Natural killer cell (primary cell): ENCODE measurements at regions not wholly inside any gene's neighbourhood (a gene's known extent, or its start where the extent isn't known, plus 50 kb on each side); places are given as distances from the start of the nearest gene placed in this dataset.
"Not testable (repeated sequence)": the region's sequence is repeated elsewhere in the genome, so short reads cannot be mapped to it uniquely, and the experiment has no call there.

Experiments
- ATAC-seq, 3 donors: fragments of 150-1000 bp in 2 of 3; fragments of 200-7000 bp in 1 of 3; cut with Tn5 transposase; 1 replicate in 1 of 3; 2 replicates in 2 of 3; pipeline ENCODE4 v1.10.0; 2021; ENCODE audit warnings: mild to moderate bottlenecking in 2 of 3, moderate library complexity in 2 of 3
- DNase-seq, 2 donors: peaks; one replicate each; pipeline versions ENCODE4 v3.0.0 to v3.0.0-alpha.2; 2013 to 2021; ENCODE audit warnings: mixed read lengths in 1 of 2
- H3K27ac ChIP-seq: one replicate; pipeline ENCODE4 v1.5.1; 2013; ENCODE audit warnings: mild to moderate bottlenecking, low read length
- H3K27me3 ChIP-seq: one replicate; pipeline ENCODE4 v1.6.1; 2013; ENCODE audit warnings: low read length; ENCODE audit not compliant: control insufficient read depth, insufficient read depth
- H3K36me3 ChIP-seq: one replicate; pipeline ENCODE4 v1.6.1; 2013; ENCODE audit warnings: low read length; ENCODE audit not compliant: control insufficient read depth, insufficient read depth
- H3K4me1 ChIP-seq: one replicate; pipeline ENCODE4 v1.6.1; 2013; ENCODE audit warnings: low read length; ENCODE audit not compliant: control insufficient read depth, insufficient read depth
- H3K4me3 ChIP-seq: one replicate; pipeline ENCODE4 v1.5.1; 2013; ENCODE audit warnings: low read length
- H3K9me3 ChIP-seq: one replicate; pipeline ENCODE4 v1.6.1; 2013; ENCODE audit warnings: low read length; ENCODE audit not compliant: control insufficient read depth, insufficient read depth
- H3K27ac Mint-ChIP-seq, 2 donors: one replicate each; pipeline ENCODE4 v1.8.0; 2022; ENCODE audit warnings: mild to moderate bottlenecking in 2 of 2, mixed read lengths in 2 of 2, moderate library complexity in 1 of 2
- H3K27me3 Mint-ChIP-seq, 2 donors: one replicate each; pipeline ENCODE4 v1.8.0; 2022; ENCODE audit warnings: low read depth in 2 of 2, mixed read lengths in 2 of 2
- H3K36me3 Mint-ChIP-seq: one replicate; pipeline ENCODE4 v1.8.0; 2022; ENCODE audit warnings: mixed read lengths
- H3K4me1 Mint-ChIP-seq, 2 donors: one replicate each; pipeline ENCODE4 v1.8.0; 2022; ENCODE audit warnings: mixed read lengths in 2 of 2
- H3K4me3 Mint-ChIP-seq: one replicate; pipeline ENCODE4 v1.8.0; 2022; ENCODE audit warnings: mild to moderate bottlenecking, moderate library complexity, mixed read lengths
- H3K9me3 Mint-ChIP-seq, 2 donors: one replicate each; pipeline ENCODE4 v1.8.0; 2022; ENCODE audit warnings: mixed read lengths in 2 of 2
- WGBS: methylation state at CpG from one replicate; pipeline ENCODE4 v1.1.7; 2013; ENCODE audit warnings: missing lambda C conversion rate; ENCODE audit not compliant: insufficient coverage; 5-methylcytosine and 5-hydroxymethylcytosine counted together
- intact Hi-C: fragments of 100-400 bp; cut with micrococcal nuclease; formaldehyde crosslinking; loops from one replicate; pipeline ENCODE4 v1.14.2; 2022
- TF ChIP-seq, protein P1 (sequence below): fragments of 200-600 bp; IDR thresholded peaks from one replicate; pipeline ENCODE4 v1.8.0; 2022; ENCODE audit warnings: antibody characterized with exemption

DNA sequence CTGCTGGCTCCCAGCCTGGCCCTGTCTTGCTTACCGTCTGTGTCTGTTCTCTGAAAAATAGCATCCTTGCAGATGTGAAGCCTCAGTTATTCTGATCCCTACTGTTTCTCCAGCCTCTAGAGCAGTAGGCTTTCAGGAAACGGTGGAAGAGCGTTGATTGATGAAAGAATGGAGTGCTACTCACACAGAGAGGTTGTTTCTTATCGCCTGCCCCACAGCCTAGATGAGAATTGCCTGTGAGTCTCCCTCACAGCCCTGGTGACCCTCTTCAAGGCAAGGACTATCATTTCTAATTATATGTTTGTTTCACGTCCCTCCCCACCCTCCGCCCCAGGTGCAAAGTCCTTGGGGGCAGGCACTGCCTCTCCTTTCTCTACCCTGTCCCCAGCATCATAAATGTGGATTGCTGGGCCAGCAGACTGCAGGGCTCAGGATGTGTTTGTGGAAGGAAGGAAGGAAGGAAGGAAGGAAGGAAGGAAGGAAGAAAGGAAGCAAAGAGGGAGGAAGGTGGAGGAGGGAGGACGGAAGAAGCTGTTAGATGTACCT, 575.3 kb upstream of the B3GAT1 start:
- Mint-ChIP-seq H3K4me3 (no peak overlapping the region), H3K27ac (no peak overlapping the region), H3K9me3 (no peaks in the 10 kb centered on the region), H3K27me3 (peaks cover 6 to 11% of the 10 kb centered on the region in 2 donors), H3K36me3 (no peaks in the 10 kb centered on the region), H3K4me1 (peaks cover 10 to 12% of the 10 kb centered on the region in 2 donors)
- WGBS: 78% methylated on average over 6 of the region's 7 CpGs
- no peaks in the 10 kb centered on the region for H3K27me3 ChIP-seq
- H3K27ac ChIP-seq: no peak overlapping the region
- DNase-seq (no peak), ATAC-seq (no peak)
- H3K9me3 ChIP-seq: no peaks in the 10 kb centered on the region
- TF ChIP-seq, protein P1, sequence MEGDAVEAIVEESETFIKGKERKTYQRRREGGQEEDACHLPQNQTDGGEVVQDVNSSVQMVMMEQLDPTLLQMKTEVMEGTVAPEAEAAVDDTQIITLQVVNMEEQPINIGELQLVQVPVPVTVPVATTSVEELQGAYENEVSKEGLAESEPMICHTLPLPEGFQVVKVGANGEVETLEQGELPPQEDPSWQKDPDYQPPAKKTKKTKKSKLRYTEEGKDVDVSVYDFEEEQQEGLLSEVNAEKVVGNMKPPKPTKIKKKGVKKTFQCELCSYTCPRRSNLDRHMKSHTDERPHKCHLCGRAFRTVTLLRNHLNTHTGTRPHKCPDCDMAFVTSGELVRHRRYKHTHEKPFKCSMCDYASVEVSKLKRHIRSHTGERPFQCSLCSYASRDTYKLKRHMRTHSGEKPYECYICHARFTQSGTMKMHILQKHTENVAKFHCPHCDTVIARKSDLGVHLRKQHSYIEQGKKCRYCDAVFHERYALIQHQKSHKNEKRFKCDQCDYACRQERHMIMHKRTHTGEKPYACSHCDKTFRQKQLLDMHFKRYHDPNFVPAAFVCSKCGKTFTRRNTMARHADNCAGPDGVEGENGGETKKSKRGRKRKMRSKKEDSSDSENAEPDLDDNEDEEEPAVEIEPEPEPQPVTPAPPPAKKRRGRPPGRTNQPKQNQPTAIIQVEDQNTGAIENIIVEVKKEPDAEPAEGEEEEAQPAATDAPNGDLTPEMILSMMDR: no peak
- H3K4me3 ChIP-seq: no peak overlapping the region
- no peaks in the 10 kb centered on the region for H3K4me1 ChIP-seq
- intact Hi-C loops: no loop called here
- no peaks in the 10 kb centered on the region for H3K36me3 ChIP-seq

DNA sequence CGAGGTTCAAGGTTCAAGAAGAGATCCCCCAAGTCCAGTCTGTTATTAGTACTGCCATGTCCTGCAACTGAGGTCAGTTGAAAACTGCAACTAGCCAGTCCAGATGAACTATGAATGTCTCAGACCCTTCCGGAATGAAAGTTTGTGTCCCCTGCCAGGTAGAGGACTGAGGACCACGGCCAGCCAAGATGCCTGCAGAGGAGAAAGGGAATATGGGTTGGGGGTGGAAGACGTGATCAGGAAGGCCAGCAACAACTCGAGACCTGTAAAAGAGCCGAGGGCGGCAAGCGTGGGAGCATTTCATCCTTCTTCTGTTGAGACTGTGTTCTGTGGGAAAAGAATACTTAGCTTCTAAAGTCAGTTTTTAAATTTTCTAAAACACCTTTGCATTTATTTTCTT, 572.4 kb upstream of the B3GAT1 start:
- peaks cover 10 to 12% of the 10 kb centered on the region in 2 donors for H3K4me1 Mint-ChIP-seq
- H3K36me3 Mint-ChIP-seq: no peaks in the 10 kb centered on the region
- TF ChIP-seq, protein P1: no peak
- Histone ChIP-seq H3K27me3 (no peaks in the 10 kb centered on the region), H3K4me3 (no peak overlapping the region), H3K4me1 (no peaks in the 10 kb centered on the region), H3K27ac (no peak overlapping the region), H3K36me3 (no peaks in the 10 kb centered on the region), H3K9me3 (no peaks in the 10 kb centered on the region)
- H3K27me3 Mint-ChIP-seq: peaks cover 0 to 2% of the 10 kb centered on the region in 2 donors
- H3K27ac Mint-ChIP-seq: no peak overlapping the region
- intact Hi-C loops: no loop called here
- DNase-seq: no peak
- H3K4me3 Mint-ChIP-seq: no peak overlapping the region
- 85% methylated on average over 8 of the region's 8 CpGs for WGBS
- no peak for ATAC-seq
- no peaks in the 10 kb centered on the region for H3K9me3 Mint-ChIP-seq

DNA sequence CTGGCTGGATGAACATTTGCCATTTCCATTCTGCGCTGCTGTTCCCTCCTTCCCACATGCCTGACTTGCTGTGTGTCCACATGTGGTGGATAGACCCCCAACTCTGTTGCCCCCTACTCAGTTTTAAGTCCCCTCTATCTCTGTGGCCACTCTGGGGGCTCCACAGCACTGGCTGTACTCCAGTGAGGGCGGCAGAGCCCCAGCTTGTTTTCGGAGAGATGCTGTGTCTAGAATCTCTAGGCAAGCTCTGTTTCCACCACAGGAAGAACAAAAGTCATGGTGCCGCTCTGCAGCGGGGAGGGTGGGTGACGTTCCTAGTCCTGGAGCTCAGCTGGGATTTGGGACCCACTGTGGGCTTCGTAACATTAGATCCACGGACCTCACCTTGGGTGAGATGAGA, 570.4 kb upstream of the B3GAT1 start:
- H3K4me1 Mint-ChIP-seq: peaks cover 12 to 14% of the 10 kb centered on the region in 2 donors
- intact Hi-C loops, H3K4me3 Mint-ChIP-seq, DNase-seq, H3K27me3 ChIP-seq, H3K27ac Mint-ChIP-seq, H3K9me3 ChIP-seq, H3K4me3 ChIP-seq, H3K9me3 Mint-ChIP-seq, H3K27ac ChIP-seq, H3K36me3 Mint-ChIP-seq, H3K4me1 ChIP-seq, ATAC-seq, H3K27me3 Mint-ChIP-seq, H3K36me3 ChIP-seq: not testable (repeated sequence)
- 92% methylated on average over 8 of the region's 8 CpGs for WGBS

DNA sequence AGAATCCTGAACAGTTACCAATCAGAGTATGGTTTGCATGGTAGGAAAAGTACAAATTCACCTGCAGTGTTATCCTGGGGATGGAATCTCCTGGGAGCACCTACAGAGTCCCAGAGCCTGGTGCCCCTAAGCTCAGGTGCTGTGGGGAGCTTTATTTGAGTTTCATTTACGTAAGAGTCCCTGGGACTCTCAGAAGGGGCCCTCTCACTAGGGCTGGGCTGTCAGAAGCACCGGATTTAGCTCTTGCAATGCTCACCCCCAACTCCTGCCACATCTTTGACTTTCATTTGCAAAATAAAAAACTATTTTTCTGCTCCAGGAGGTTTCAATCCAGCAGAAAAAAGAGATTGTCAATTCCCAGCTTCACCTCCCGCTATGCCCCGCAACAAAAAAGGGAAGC, 569.8 kb upstream of the B3GAT1 start:
- intact Hi-C loops: no loop called here
- H3K4me3 Mint-ChIP-seq: no peak overlapping the region
- ATAC-seq (no peak), DNase-seq (no peak)
- H3K27me3 ChIP-seq: no peaks in the 10 kb centered on the region
- TF ChIP-seq, protein P1: no peak
- no peaks in the 10 kb centered on the region for H3K9me3 ChIP-seq
- no peaks in the 10 kb centered on the region for H3K36me3 Mint-ChIP-seq
- H3K4me1 Mint-ChIP-seq: peaks cover 12 to 14% of the 10 kb centered on the region in 2 donors
- H3K4me1 ChIP-seq: no peaks in the 10 kb centered on the region
- H3K27ac ChIP-seq: no peak overlapping the region
- peaks cover 0 to 2% of the 10 kb centered on the region in 2 donors for H3K27me3 Mint-ChIP-seq
- H3K4me3 ChIP-seq: no peak overlapping the region
- H3K27ac Mint-ChIP-seq: no peak overlapping the region
- H3K9me3 Mint-ChIP-seq: no peaks in the 10 kb centered on the region
- no peaks in the 10 kb centered on the region for H3K36me3 ChIP-seq
- 74% methylated on average over 4 of the region's 4 CpGs for WGBS
